ENCODE measurements at regions not wholly inside any gene's neighbourhood (a gene's known extent, or its start where the extent isn't known, plus 50 kb on each side); places are given as distances from the start of the nearest gene placed in this dataset.
"Not testable (repeated sequence)": the region's sequence is repeated elsewhere in the genome, so short reads cannot be mapped to it uniquely, and the experiment has no call there.

GRCh38 chr10:124214610-124215375, 121.4 kb upstream of the CHST15 start:
- DNase-seq (ENCODE audit: low read depth in 2 of 2) = no peak

DNA sequence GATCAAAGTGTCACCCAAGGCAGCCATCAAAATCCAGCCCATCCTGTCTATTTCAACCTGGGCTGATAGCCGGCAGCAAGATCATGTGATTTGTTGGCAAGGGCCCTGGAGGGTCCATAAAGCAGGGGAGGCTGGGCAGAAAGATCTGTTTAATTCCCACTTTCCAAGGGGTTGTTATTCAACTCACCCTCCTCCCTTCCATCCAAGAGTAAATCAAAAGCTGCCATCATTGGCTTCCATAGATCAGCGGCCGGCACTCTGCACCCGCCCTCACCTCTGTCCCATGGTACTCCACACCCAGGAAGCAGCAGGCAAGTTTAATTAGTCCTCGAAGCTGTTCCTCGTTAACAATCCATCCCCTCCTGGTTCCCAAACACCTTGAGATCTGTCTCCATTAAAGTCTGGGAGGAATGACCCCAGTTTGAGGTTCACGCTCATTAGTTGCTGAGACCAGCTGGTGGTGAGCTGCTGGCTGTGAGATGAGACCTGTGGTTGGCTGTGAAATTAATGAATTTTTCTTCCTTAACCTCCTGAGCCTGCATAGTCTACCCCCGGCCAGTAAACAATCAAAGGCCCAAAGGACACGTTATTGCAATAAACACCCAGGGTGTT, 120.6 kb upstream of the CHST15 start:
- no peak for DNase-seq (ENCODE audit: low read depth in 2 of 2)

DNA sequence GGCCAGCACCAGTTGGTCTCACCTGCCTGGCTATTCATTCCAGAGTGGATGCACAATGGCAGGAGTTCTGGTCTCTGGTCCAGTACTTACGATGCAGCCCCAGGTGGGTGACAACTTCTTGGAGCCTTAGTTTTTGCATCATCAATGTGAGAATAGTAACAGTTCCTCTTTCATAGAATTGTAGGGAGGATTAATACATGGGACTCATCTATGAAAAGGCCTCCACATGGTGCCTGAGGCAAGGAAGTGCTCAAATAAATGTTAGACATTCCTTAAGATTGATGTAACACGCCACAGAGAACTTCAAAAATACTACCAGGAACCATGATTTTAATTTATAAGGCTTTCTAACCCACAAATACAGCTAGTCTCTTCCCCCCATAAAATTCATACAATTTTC, 120.1 kb upstream of the CHST15 start:
- no peak for DNase-seq (ENCODE audit: low read depth in 2 of 2)

- DNase-seq (ENCODE audit: low read depth in 2 of 2) = no peak
Observed at GRCh38 chr10:124212702-124213101, 119.3 kb upstream of the CHST15 start.

GRCh38 chr10:124211921-124212320, 118.5 kb upstream of the CHST15 start:
- no peak for DNase-seq (ENCODE audit: low read depth in 2 of 2)

DNA sequence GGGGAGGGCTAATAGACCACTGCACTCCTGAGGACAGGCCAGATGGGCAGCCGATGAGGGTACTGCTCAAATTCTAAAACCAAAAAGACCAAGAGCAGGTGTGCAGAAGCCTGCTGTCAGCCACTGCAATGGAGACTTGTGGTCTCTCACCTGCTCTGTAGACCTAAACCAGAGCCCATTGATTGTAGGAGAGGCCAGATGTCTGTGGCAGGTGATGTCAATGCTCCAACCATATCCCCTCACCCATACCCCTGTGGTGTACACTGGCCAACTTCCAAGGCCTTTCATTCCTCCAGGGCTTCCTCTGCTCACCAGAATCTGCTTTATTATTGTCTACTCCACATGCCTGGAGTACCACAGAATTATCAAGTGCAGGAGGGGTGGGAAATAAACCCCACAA, 116.9 kb upstream of the CHST15 start:
- DNase-seq (ENCODE audit: low read depth in 2 of 2) = no peak

GRCh38 chr10:124207391-124207790, 114.0 kb upstream of the CHST15 start:
- DNase-seq (ENCODE audit: low read depth in 2 of 2) = no peak

- no peak for DNase-seq (ENCODE audit: low read depth in 2 of 2)
Observed at GRCh38 chr10:124206616-124207015, 113.2 kb upstream of the CHST15 start.

GRCh38 chr10:124205432-124205831, 112.0 kb upstream of the CHST15 start:
- no peak for DNase-seq (ENCODE audit: low read depth in 2 of 2)

DNA sequence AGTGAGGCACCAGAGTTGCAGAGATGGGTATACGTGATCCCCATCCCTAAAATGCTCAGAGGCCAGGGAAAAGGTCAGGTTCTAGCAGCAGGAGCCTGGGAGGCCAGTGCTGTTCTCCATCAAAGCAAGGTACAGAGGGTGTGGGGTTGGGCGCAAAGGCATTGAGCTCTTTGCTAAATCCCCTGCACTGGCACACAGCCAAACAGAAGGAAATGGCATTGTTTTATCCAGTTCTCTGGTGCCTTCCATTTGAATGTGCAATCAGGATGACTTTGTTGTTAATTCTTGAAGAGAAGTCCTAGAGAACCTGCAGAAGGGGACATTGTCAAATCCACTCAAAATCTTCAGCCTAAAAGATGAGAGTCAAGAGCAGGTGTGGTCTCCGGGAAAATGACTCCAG, 111.3 kb upstream of the CHST15 start:
- no peak for DNase-seq (ENCODE audit: low read depth in 2 of 2)

- no peak for DNase-seq (ENCODE audit: low read depth in 2 of 2)
Observed at GRCh38 chr10:124200011-124200410, 106.6 kb upstream of the CHST15 start.

DNA sequence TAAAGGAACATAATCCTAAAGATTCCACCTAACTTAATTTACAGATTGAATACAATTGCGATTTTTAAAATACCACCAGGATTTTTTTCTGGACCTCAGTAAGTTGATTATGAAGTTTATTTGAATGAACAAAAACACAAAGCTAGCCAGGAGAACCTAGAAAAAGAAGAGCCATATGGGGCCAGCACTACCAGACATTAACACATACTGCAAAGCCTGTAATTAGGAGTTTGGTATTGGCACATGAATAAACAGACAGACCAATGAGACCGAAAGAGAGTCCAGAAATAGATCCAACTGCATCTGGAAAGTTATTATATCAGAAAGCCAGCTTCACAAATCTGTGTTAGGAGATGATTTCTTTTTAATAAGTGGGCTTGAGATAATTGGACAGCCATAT, 105.5 kb upstream of the CHST15 start:
- DNase-seq (ENCODE audit: low read depth in 2 of 2) = no peak

GRCh38 chr10:124198125-124198501, 104.7 kb upstream of the CHST15 start:
- DNase-seq (ENCODE audit: low read depth in 2 of 2) = no peak

GRCh38 chr10:124197371-124198124, 104.2 kb upstream of the CHST15 start:
- no peak for DNase-seq (ENCODE audit: low read depth in 2 of 2)

DNA sequence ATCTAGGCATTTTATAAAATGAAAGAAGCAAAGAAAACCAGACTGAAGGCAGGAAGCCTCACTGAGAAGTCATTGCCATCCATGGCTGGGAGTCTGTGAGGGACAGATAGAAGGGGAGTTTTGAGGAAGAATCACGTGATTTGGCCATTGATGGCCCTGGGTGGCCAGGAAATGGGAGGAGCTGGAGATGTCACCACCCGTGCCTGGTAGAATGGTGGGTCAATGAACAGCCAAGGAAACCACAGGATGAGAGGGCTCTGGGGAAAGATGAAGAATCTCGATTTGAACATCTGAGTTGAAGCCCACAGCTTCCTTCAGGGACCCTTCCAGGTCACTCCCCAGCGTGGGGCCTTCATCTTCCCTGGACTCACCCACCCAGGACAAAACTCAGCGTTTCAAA, 103.3 kb upstream of the CHST15 start:
- DNase-seq (ENCODE audit: low read depth in 2 of 2) = no peak

- no peak for DNase-seq (ENCODE audit: low read depth in 2 of 2)
Observed at GRCh38 chr10:124194199-124194824, 100.9 kb upstream of the CHST15 start.

DNA sequence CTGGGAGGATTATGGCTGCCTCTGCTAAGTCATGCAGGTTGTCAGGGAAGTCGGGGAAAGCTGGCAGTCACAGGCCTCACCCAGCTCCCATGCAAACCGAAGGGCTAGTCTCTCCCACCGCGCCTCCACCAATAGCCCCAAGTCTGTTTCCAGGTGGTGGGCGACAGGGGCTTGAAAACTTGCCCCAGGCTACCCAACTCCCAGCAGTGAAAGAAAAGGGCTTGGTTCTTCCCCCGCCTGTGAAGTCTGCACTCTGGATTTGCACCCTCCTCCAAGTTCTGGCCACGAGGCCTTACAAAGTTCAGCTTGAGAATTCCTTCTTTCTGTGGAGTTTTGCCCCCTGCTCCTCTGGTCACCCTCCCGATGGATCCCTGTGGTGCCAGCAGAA, 99.9 kb upstream of the CHST15 start:
- DNase-seq (ENCODE audit: low read depth in 2 of 2) = no peak

- not testable (repeated sequence) for DNase-seq (ENCODE audit: low read depth in 2 of 2)
Observed at GRCh38 chr10:124192664-124193308, 99.4 kb upstream of the CHST15 start.

- DNase-seq (ENCODE audit: low read depth in 2 of 2) = not testable (repeated sequence)
Observed at GRCh38 chr10:124190476-124190875, 97.1 kb upstream of the CHST15 start.

DNA sequence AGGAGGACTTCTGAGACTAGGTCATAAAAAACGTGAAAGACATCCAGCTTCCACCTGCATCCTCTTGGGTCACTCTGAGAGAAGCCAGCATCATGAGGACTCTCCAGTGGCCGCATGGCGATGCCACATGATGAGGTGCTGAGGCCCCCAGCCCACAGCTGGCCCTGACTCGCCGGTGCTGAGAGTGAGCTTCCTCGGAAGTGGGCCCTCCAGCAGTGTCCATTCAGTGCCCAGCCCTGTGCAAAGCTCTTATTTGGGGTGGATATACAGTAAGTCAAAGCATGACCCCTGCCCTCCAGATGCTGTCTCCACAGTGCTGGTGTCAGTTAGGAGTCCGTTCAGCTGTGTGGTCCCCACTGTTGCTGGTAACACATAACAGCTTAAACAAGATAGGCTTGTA, 93.6 kb upstream of the CHST15 start:
- DNase-seq (ENCODE audit: low read depth in 2 of 2) = no peak

DNA sequence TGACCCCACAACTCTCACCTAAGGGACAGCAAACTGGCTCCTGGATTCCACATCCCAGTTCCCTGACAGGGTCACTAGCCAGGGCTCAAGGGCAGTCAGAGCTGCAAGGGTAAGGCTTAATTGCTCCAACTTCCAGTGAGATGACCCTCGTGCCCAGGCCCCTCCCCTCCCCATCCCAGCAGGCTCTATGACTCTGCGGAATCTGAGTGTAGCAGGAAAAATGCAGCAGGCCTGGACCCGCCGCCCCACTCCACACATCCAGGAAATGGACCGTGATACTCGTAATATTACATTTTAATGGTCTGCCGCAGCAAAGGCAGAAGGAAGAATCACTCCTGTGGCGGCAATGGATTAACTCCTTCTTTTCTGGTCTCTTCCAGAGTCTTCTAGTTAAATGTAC, 91.7 kb upstream of the CHST15 start:
- DNase-seq (ENCODE audit: low read depth in 2 of 2) = no peak

GRCh38 chr10:124184208-124184830, 90.9 kb upstream of the CHST15 start:
- no peak for DNase-seq (ENCODE audit: low read depth in 2 of 2)
